Ascending aorta (tissue), 2 donors: ENCODE measurements at regions not wholly inside any gene's neighbourhood (a gene's known extent, or its start where the extent isn't known, plus 50 kb on each side); places are given as distances from the start of the nearest gene placed in this dataset.
"Not testable (repeated sequence)": the region's sequence is repeated elsewhere in the genome, so short reads cannot be mapped to it uniquely, and the experiment has no call there.

Experiments used
- DNase-seq, 2 donors: peaks; one replicate each; pipeline ENCODE4 v3.0.0-alpha.2; 2019; ENCODE audit warnings: low spot score in 2 of 2
- H3K27ac ChIP-seq, 2 donors: fragments of 200-600 bp; sonication (generic); one replicate each; pipeline ENCODE4 v1.5.1; 2016 to 2017; ENCODE audit warnings: mild to moderate bottlenecking in 1 of 2
- H3K27me3 ChIP-seq: fragments of 200-600 bp; sonication (generic); one replicate; pipeline ENCODE4 v1.5.1; 2017
- H3K36me3 ChIP-seq, 2 donors: fragments of 200-600 bp; sonication (generic); one replicate each; pipeline ENCODE4 v1.5.1; 2016
- H3K4me1 ChIP-seq, 2 donors: fragments of 200-600 bp; sonication (generic); one replicate each; pipeline ENCODE4 v1.5.1; 2016 to 2017; ENCODE audit warnings: mild to moderate bottlenecking in 1 of 2
- H3K4me3 ChIP-seq, 2 donors: fragments of 200-600 bp; sonication (generic); one replicate each; pipeline ENCODE4 v1.5.1; 2016 to 2017; ENCODE audit warnings: mild to moderate bottlenecking in 1 of 2
- H3K9me3 ChIP-seq, 2 donors: fragments of 200-600 bp; sonication (generic); one replicate each; pipeline ENCODE4 v1.5.1; 2016
- intact Hi-C: fragments of 100-400 bp; cut with DNase I; formaldehyde crosslinking; loops from one replicate; pipeline ENCODE4 v1.15.1; 2023
- TF ChIP-seq, protein P1 (sequence below), 3 experiments: fragments of 200-600 bp in 2 of 3; fragments of 450-650 bp in 1 of 3; sonication (generic) in 2 of 3; IDR thresholded peaks; one replicate each; pipeline ENCODE4 v1.5.1; 2016 to 2019; ENCODE audit warnings: antibody characterized with exemption in 3 of 3, mild to moderate bottlenecking in 1 of 3, moderate library complexity in 1 of 3

DNA sequence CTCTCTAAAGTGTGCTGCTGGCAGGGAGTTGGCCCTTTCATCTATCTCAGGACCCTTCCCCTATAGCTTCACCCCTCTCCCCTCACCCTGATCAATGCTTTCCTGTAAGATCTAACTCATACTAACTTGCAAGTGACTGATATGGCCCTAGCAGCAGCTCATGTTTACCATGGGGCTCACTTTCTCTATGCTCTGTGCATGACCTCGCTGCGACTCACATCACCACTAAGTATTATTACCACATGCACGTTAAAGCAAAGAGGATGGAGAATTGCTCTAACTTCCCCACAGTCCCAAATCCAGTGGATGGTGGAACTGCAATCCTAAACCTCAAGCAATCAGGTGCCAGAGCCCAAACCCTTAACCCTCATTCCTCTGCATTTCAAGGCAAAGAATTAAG, 626.6 kb downstream of the MID1IP1 start:
- Histone ChIP-seq H3K27me3 (no peaks in the 10 kb centered on the region), H3K27ac (no peak overlapping the region), H3K4me1 (no peaks in the 10 kb centered on the region), H3K9me3 (no peaks in the 10 kb centered on the region), H3K4me3 (no peak overlapping the region), H3K36me3 (no peaks in the 10 kb centered on the region)
- TF ChIP-seq, protein P1, sequence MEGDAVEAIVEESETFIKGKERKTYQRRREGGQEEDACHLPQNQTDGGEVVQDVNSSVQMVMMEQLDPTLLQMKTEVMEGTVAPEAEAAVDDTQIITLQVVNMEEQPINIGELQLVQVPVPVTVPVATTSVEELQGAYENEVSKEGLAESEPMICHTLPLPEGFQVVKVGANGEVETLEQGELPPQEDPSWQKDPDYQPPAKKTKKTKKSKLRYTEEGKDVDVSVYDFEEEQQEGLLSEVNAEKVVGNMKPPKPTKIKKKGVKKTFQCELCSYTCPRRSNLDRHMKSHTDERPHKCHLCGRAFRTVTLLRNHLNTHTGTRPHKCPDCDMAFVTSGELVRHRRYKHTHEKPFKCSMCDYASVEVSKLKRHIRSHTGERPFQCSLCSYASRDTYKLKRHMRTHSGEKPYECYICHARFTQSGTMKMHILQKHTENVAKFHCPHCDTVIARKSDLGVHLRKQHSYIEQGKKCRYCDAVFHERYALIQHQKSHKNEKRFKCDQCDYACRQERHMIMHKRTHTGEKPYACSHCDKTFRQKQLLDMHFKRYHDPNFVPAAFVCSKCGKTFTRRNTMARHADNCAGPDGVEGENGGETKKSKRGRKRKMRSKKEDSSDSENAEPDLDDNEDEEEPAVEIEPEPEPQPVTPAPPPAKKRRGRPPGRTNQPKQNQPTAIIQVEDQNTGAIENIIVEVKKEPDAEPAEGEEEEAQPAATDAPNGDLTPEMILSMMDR (IDR thresholded peaks at IDR 0.05), result no peak
- no peak for DNase-seq
- intact Hi-C loops, result no loop called here

DNA sequence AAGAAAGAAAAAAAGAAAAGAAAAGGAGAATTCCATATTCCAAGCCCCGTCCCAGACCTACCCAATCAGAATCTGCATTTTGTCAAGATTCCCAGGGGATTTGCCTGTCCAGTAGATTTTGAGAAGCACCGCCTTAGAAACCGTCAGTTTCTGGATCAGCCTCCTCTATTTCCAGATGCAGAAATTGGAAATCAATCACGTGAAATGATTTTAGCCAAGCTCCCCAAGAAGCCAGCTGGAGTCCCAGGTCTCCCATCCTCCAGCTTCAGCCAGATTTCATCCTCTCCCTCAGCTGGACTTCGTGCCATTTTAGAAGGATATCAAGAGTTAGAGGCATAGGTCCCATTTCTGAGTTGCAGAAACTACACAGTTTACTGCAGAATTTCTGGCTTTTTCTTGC, 629.3 kb downstream of the MID1IP1 start:
- TF ChIP-seq, protein P1 (IDR thresholded peaks at IDR 0.05), result no peak
- no peaks in the 10 kb centered on the region for H3K9me3 ChIP-seq
- no peaks in the 10 kb centered on the region for H3K4me1 ChIP-seq
- no peaks in the 10 kb centered on the region for H3K27me3 ChIP-seq
- no peaks in the 10 kb centered on the region for H3K36me3 ChIP-seq
- intact Hi-C loops, result no loop called here
- no peak overlapping the region for H3K27ac ChIP-seq
- no peak overlapping the region for H3K4me3 ChIP-seq
- DNase-seq, result no peak

DNA sequence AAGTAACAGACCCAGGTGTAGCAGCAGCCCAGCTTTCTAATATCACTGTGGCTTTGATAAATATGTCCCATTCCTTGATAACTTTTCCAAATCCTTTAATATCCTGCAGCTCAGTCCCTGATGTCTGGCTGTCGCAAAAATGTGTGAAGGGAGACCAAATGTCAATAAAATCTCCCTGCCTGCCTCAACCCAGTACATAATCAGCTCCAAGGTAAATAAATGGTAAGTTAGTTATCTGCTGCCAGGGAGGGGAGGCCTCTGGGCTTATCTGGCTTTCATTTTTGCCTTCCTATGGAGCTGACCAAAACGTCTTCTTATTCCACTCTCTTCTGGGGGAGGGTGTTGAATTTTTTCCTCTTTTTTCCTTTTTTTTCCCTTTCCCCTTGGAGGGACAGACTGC, 630.6 kb downstream of the MID1IP1 start:
- Histone ChIP-seq H3K36me3 (no peaks in the 10 kb centered on the region), H3K9me3 (peaks cover 1 to 2% of the 10 kb centered on the region in 2 donors), H3K4me3 (no peak overlapping the region), H3K27me3 (no peaks in the 10 kb centered on the region), H3K27ac (no peak overlapping the region), H3K4me1 (no peaks in the 10 kb centered on the region)
- TF ChIP-seq, protein P1 (IDR thresholded peaks at IDR 0.05), result no peak
- no peak for DNase-seq
- intact Hi-C loops, result no loop called here

DNA sequence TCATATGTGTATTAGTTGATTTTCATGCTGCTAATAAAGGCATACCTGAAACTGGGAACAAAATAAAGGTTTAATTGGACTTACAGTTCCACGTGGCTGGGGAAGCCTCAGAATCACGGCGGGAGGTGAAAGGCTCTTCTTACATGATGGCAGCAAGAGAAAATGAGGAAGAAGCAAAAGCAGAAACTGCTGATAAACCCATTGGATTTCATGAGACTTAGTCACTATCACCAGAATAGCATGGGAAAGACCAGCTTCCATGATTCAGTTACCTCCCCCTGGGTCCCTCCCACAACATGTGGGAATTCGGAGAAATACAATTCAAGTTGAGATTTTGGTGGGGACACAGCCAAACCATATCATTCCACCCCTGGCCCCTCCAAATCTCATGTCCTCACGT, 633.4 kb downstream of the MID1IP1 start:
- H3K4me3 ChIP-seq, H3K36me3 ChIP-seq, intact Hi-C loops, H3K27me3 ChIP-seq, H3K9me3 ChIP-seq, DNase-seq, H3K4me1 ChIP-seq, H3K27ac ChIP-seq: not testable (repeated sequence)

DNA sequence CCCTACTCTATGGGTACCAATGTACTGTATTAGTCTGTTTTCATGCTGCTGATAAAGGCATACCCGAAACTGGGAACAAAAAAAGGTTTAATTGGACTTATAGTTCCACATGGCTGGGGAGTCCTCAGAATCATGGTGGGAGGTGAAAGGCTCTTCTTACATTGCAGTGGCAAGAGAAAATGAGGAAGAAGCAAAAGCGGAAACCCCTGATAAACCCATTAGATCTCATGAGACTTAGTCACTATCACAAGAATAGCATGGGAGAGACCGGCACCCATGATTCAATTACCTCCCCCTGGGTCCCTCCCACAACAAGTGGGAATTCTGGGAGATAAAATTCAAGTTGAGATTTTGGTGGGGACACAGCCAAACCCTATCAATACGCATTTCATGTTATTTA, 635.3 kb downstream of the MID1IP1 start:
- H3K36me3 ChIP-seq, H3K27me3 ChIP-seq, H3K9me3 ChIP-seq, H3K27ac ChIP-seq, H3K4me3 ChIP-seq, H3K4me1 ChIP-seq, DNase-seq, intact Hi-C loops: not testable (repeated sequence)

DNA sequence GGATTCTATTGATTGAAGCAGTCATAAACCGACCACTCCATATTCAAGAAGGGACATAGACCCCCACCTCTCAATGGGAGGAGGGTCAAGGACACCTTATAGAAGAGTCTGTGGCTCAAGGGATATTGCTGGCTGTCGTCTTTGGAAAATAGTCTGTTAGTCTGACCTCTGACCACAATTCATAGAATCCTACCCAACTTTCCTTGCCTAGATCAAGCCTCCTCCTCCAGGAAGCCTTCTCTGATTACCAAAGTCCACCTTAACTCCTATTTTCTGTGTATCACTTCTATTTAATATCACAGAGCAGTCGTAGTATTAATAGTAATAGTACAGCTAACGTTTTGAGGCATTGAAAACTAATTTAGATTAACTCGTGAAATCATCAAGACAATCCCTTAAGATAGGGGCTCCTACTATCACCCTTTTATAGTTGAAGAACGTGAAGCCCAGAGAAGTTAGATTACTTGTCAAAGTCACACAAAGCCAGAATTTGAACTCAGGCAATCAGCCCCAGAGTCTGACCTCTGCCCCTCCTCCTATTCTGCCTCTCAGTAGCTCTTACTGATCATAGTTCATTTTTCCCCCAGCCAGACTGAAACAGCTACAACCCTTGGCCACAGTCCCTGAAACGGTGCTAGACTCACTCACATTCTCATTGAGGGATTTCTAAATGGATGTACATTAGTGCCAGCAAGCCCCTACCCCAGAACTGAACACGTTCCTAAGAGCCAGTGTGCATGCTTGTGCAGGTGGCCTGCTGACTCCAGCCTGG, 636.6 kb downstream of the MID1IP1 start:
- no peaks in the 10 kb centered on the region for H3K36me3 ChIP-seq
- H3K4me1 ChIP-seq, result no peaks in the 10 kb centered on the region
- TF ChIP-seq, protein P1 (IDR thresholded peaks at IDR 0.05), result no peak
- H3K4me3 ChIP-seq, result no peak overlapping the region
- intact Hi-C loops, result no loop called here
- peaks cover 6 to 7% of the 10 kb centered on the region in 2 donors for H3K9me3 ChIP-seq
- no peak overlapping the region for H3K27ac ChIP-seq
- H3K27me3 ChIP-seq, result no peaks in the 10 kb centered on the region
- DNase-seq, result no peak
